ENCODE measurements at regions not wholly inside any gene's neighbourhood (a gene's known extent, or its start where the extent isn't known, plus 50 kb on each side); places are given as distances from the start of the nearest gene placed in this dataset.

DNA sequence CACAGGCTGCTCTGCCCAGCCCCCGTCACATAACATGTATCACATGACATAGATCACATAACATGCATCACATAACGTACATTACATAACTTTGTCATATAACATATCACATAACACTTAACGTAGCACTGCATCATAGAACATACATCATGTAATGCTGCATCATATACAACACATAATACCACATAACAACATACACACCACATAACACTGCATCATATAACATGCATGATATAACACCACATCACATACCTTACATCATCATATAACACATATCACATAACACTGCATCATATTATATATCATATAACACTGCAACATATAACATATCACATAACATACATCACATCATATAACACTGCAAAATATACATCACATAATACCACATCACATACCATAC, 83.8 kb downstream of the AXIN2 start:
- no peak for DNase-seq

GRCh38 chr17:65474660-65475059, 86.8 kb downstream of the AXIN2 start:
- DNase-seq, result no peak

DNA sequence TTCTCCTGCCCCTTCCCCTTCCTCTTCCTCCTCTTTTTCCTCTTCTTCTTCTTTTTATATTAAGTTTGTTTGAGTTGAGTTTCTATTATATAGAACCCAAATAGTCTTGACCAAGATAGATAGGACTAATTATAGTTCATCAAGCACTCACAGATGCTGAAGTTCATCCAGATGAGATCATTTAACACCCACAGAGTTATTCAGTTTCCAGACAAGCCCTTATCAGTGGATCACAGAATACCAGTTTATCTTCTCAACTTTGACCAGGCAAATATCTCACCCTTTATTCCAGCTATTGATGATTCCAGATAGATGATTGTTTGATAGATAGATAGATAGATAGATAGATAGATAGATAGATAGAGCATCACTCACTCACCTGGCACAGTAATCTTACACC, 87.5 kb downstream of the AXIN2 start:
- DNase-seq, result no peak

DNA sequence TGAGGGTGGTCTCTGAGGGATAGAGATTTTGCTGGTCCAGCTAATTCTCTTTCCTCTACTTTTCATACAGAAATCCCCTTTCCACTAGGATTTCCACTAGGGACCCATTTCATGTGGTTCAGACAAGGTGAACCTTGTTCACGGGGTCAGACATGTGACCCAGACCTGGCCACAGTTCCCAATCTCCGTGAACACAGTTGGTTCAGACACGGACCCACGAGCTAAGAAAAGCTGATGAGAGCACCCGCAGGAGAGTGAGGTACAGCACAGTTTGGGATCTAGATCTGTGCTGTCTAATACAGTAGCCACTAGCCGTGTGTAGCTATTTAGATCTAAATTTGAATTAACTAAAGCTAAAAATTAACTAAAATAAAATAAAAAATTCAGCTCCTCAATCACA, 88.1 kb downstream of the AXIN2 start:
- DNase-seq, result no peak

- no peak for DNase-seq
Observed at GRCh38 chr17:65472666-65473309, 88.7 kb downstream of the AXIN2 start.

DNA sequence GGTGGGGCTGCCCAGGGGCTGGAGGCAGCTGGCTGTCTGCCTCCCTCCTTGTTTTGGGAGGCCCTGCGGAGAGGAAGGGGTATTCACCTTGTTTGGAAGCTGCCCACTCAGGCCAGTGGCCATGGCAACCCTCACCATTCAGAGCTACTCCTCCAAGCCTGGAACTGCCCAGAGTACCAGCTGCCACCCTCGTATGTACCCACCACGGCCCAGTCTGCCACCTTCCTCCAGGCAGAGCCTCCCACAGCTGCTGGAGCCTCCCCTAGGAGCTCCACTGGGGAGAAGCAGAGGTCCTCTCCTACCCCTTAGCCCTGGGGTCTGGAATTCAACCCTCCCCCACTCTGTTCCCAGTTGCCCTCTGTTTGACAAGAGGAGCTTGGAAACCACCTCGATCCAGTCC, 90.7 kb downstream of the AXIN2 start:
- DNase-seq, result no peak

DNA sequence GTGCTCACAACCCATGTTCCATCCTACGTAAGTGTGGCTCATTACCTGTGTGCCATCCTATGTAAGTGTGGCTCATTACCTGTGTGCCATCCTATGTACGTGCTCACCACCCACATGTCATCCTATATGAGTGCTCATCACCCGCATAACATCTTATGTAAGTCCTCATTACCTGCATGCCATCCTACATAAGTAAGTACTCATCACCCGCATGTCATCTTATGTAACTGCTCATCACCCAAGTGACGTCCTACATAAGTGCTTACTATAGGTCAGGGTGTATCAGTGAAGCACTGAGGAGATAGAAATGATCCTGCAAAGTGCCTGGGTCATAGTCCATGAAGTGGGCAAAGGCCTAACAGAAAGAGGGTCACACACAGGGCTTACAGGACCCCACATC, 93.1 kb downstream of the AXIN2 start:
- no peak for DNase-seq

GRCh38 chr17:65467156-65467555, 94.3 kb downstream of the AXIN2 start:
- no peak for DNase-seq

- no peak for DNase-seq
Observed at GRCh38 chr17:65466547-65466946, 94.9 kb downstream of the AXIN2 start.

- no peak for DNase-seq
Observed at GRCh38 chr17:65463242-65463641, 98.2 kb downstream of the AXIN2 start.

GRCh38 chr17:65459677-65460347, 101.6 kb downstream of the AXIN2 start:
- DNase-seq, result no peak

DNA sequence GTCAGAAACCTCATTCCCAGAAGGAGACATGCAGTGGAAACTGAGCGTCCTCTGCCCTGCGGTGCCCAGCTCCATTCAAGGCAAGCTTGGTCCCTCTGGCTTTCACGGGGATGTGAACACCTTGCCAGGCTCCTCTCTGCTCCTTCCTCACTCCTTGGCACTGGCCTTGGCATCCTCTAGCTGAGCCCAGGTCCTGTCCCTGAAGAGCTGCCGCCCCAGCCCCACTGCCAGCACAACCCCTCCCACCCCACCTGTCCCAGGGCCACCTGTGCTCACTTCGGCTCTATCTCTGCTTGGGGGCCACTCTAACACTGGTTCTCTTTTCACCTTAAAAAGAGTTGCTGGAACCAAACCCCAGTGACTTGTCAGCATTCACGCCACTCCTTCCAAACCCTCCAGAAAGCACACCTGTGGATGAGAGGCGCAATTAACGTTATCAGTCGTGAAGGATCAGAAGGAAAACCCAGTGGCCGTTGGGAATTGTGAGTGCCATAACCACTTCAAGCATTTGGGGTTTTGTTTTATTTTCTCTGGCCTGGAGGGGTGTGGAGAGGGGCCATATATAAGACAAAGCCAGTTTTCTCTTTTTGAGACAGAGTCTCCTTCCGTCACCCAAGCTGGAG, 103.7 kb downstream of the AXIN2 start:
- no peak for DNase-seq

GRCh38 chr17:65457183-65457582, 104.3 kb downstream of the AXIN2 start:
- DNase-seq, result no peak

DNA sequence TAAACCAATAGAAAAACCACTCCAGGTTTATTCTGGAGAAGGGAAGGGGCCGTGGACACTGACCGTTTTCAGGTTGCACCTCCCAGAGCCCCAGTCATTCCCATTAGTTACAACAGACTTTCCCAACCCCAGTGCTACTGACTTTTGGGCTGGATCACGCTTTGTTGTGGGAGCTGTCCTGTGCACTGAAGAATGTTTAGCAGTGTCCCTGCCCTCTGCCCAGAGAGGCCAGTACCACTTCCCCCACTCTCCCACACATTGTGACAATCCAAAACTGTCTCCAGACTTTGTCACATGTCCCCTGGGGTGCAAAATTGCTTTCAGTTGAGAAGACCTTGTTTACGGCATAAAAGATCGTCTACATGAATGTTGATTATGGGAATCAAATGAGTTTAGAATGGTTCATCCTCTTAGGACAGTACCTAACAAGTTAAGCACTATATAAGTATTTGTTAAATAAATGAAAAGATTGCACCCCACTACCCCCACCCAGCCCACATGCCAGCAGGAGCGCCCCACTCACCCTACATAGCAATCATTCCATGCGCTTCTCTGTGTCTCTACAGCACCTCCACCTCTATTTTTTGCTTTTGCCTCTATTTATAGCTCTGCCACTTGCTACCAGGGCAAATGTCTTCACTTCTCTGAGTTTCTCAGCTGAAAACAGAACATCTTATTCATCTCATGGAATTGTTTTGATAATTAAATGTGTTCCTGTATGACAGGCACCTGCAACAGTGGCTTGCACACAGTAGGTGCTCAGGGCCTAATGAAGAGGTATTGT, 104.9 kb downstream of the AXIN2 start:
- DNase-seq, result no peak

GRCh38 chr17:65455972-65456343, 105.5 kb downstream of the AXIN2 start:
- DNase-seq, result peak; percentile 56

DNA sequence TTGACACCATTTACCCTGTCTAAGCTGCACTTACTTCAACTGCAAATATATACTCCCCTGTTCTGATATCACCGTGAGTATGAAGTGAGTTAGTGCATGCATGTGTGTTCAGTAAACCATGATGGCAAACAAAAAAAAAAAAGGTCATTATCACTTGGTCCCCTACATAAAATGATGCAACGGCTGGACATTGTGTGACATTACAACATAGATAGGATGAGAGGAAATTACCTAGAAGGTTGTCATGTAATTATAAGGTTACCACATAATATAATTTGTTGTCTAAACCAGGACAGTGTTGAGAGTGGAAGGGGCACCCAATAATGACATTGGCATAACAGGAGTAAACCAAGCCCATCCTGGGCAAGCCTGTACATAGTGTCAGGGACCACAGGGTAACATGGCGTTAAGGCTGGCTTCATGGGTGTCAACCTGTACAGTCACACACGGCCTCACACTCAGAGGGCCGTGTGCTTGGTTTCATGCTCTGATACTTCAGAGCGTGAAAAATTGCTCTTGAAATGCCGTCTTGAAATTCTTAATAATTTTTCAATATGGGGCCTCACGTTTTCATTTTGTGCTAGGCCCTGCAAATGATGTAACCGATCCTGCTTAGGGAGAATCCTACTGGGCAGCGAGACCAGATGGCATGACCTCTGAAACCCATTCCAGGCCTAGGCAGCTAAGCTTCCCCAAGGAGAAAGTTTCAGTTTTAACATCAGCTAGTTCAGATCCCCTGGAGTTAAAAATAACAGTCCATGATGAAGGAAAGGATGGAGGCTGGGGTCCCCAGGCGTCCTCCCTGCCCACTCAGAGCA, 106.1 kb downstream of the AXIN2 start:
- no peak for DNase-seq

GRCh38 chr17:65453204-65453931, 108.1 kb downstream of the AXIN2 start:
- DNase-seq, result no peak

GRCh38 chr17:65449495-65449894, 112.0 kb downstream of the AXIN2 start:
- DNase-seq, result no peak

- no peak for DNase-seq
Observed at GRCh38 chr17:65447823-65448222, 113.6 kb downstream of the AXIN2 start.

GRCh38 chr17:65446838-65447526, 114.5 kb downstream of the AXIN2 start:
- no peak for DNase-seq

DNA sequence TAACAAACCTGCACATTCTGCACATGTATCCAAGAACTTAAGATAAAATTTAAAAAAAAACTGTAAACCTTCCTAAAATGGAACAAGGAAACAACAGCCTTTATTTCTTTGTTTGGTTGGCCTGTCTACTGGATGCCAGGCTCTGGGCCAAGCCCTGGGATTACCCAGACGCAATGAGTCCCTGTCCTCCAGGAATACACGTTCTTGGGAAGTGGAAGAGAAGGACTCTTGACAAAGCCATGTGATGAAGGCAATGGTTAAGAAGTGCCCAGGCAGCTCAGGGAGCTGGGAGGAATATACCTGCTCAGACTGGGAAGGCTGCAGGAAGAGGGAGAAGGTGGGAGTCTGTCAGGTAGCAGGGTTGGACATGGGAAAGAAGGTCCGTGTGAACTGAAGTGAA, 115.4 kb downstream of the AXIN2 start:
- DNase-seq, result no peak
